ENCODE measurements at regions not wholly inside any gene's neighbourhood (a gene's known extent, or its start where the extent isn't known, plus 50 kb on each side); places are given as distances from the start of the nearest gene placed in this dataset.

DNA sequence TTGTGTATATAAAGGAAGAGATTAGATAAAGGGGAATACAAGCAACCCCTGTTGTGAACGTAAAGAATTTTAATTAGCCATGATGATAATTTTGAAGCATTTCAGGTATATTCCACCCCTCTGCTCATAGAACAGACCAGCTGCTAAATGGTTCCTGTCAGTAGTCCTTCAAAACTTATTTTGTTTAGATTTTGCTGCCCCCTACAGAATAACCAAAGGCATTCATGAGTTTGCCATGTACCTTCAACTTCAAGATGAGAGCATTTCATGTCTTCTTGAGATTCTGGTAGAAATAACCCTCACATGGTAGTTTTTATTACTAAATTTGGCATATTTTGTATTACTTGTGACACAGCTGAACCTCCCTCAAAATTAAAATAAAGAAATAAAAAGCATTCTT lies 1586.7 kb downstream of the HACE1 start:
- TF ChIP-seq, protein P1, sequence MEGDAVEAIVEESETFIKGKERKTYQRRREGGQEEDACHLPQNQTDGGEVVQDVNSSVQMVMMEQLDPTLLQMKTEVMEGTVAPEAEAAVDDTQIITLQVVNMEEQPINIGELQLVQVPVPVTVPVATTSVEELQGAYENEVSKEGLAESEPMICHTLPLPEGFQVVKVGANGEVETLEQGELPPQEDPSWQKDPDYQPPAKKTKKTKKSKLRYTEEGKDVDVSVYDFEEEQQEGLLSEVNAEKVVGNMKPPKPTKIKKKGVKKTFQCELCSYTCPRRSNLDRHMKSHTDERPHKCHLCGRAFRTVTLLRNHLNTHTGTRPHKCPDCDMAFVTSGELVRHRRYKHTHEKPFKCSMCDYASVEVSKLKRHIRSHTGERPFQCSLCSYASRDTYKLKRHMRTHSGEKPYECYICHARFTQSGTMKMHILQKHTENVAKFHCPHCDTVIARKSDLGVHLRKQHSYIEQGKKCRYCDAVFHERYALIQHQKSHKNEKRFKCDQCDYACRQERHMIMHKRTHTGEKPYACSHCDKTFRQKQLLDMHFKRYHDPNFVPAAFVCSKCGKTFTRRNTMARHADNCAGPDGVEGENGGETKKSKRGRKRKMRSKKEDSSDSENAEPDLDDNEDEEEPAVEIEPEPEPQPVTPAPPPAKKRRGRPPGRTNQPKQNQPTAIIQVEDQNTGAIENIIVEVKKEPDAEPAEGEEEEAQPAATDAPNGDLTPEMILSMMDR (IDR thresholded peaks at IDR 0.05): peak in 1 of 3 experiments; percentile 16
- no peak for TF ChIP-seq POLR2A (IDR thresholded peaks at IDR 0.05)

Measured in testis (tissue), 2 donors.